Lower leg skin (tissue), 3 donors: ENCODE measurements at regions not wholly inside any gene's neighbourhood (a gene's known extent, or its start where the extent isn't known, plus 50 kb on each side); places are given as distances from the start of the nearest gene placed in this dataset.

ENCODE experiments used
- CTCF ChIP-seq, 3 donors: fragments of 450-650 bp; IDR thresholded peaks; one replicate each; pipeline ENCODE4 v1.5.1; 2016; ENCODE audit warnings: antibody characterized with exemption in 3 of 3, mild to moderate bottlenecking in 3 of 3, moderate library complexity in 2 of 3
- POLR2A ChIP-seq, 2 donors: fragments of 450-650 bp; IDR thresholded peaks; one replicate each; pipeline ENCODE4 v1.6.1; 2016 to 2017; ENCODE audit warnings: antibody characterized with exemption in 2 of 2, mild to moderate bottlenecking in 1 of 2, moderate library complexity in 1 of 2

GRCh38 chr10:18760836-18761235 is 101.6 kb downstream of the ARL5B start:
- TF ChIP-seq CTCF (IDR thresholded peaks at IDR 0.05): no peak
- no peak for TF ChIP-seq POLR2A (IDR thresholded peaks at IDR 0.05)
